H9 (cell line): ENCODE measurements at regions not wholly inside any gene's neighbourhood (a gene's known extent, or its start where the extent isn't known, plus 50 kb on each side); places are given as distances from the start of the nearest gene placed in this dataset.

Experiments used
- DNase-seq: peaks from one replicate; pipeline ENCODE4 v3.0.0-alpha.2; 2017
- H2AFZ ChIP-seq: one replicate; pipeline ENCODE4 v1.6.1; 2013; ENCODE audit warnings: mild to moderate bottlenecking, low read length, control low read depth, moderate library complexity
- H2AK5ac ChIP-seq: 2 replicates; pipeline ENCODE4 v1.6.1; 2013; ENCODE audit warnings: low read length, control low read depth, mixed read lengths; ENCODE audit not compliant: insufficient read length
- H2BK120ac ChIP-seq: one replicate; pipeline ENCODE4 v1.6.1; 2013; ENCODE audit warnings: low read depth, mild to moderate bottlenecking, low read length, control low read depth, inconsistent platforms; ENCODE audit not compliant: poor library complexity, severe bottlenecking
- H2BK12ac ChIP-seq: 2 replicates; pipeline ENCODE4 v1.6.1; 2013; ENCODE audit warnings: low read length, control low read depth, mixed read lengths, low read depth; ENCODE audit not compliant: insufficient read length
- H2BK15ac ChIP-seq: 2 replicates; pipeline ENCODE4 v1.6.1; 2013; ENCODE audit warnings: low read depth, low read length, control low read depth
- H2BK20ac ChIP-seq: one replicate; pipeline ENCODE4 v1.6.1; 2013; ENCODE audit warnings: low read depth, mild to moderate bottlenecking, low read length, control low read depth, inconsistent platforms; ENCODE audit not compliant: poor library complexity, severe bottlenecking
- H2BK5ac ChIP-seq: 2 replicates; pipeline ENCODE4 v1.6.1; 2013; ENCODE audit warnings: low read length, control low read depth, mixed read lengths; ENCODE audit not compliant: insufficient read length
- H3K14ac ChIP-seq: 2 replicates; pipeline ENCODE4 v1.6.1; 2013; ENCODE audit warnings: low read length, control low read depth; ENCODE audit not compliant: insufficient read depth
- H3K18ac ChIP-seq: 2 replicates; pipeline ENCODE4 v1.6.1; 2013; ENCODE audit warnings: low read depth, mild to moderate bottlenecking, mixed read lengths, low read length, control low read depth; ENCODE audit not compliant: insufficient read length
- H3K23ac ChIP-seq: 2 replicates; pipeline ENCODE4 v1.6.1; 2013; ENCODE audit warnings: low read length, control low read depth, mixed read lengths, low read depth; ENCODE audit not compliant: insufficient read length
- H3K23me2 ChIP-seq: 2 replicates; pipeline ENCODE4 v1.6.1; 2013; ENCODE audit warnings: low read depth, mild to moderate bottlenecking, mixed read lengths, low read length, control low read depth; ENCODE audit not compliant: insufficient read length, poor library complexity, severe bottlenecking
- H3K27ac ChIP-seq: 2 replicates; pipeline ENCODE4 v1.5.1; 2013; ENCODE audit warnings: low read length, control low read depth, mixed read lengths, low read depth; ENCODE audit not compliant: insufficient read length
- H3K27me3 ChIP-seq: 2 replicates; pipeline ENCODE4 v1.6.1; 2013; ENCODE audit warnings: low read length, control low read depth, inconsistent platforms; ENCODE audit not compliant: insufficient read depth
- H3K4ac ChIP-seq: 2 replicates; pipeline ENCODE4 v1.6.1; 2013; ENCODE audit warnings: low read depth, mild to moderate bottlenecking, control low read depth, inconsistent platforms, low read length, moderate library complexity
- H3K4me1 ChIP-seq: 2 replicates; pipeline ENCODE4 v1.6.1; 2013; ENCODE audit warnings: low read length, control low read depth, inconsistent platforms; ENCODE audit not compliant: insufficient read depth
- H3K4me2 ChIP-seq: 2 replicates; pipeline ENCODE4 v1.6.1; 2013; ENCODE audit warnings: low read length, control low read depth, mixed read lengths; ENCODE audit not compliant: insufficient read length, insufficient read depth
- H3K56ac ChIP-seq: 2 replicates; pipeline ENCODE4 v1.6.1; 2013; ENCODE audit warnings: low read depth, mild to moderate bottlenecking, mixed read lengths, low read length, control low read depth; ENCODE audit not compliant: insufficient read length
- H3K79me1 ChIP-seq: 2 replicates; pipeline ENCODE4 v1.6.1; 2013; ENCODE audit warnings: low read depth, mild to moderate bottlenecking, moderate library complexity, low read length, control low read depth, inconsistent platforms; ENCODE audit not compliant: insufficient read depth, poor library complexity, severe bottlenecking
- H3K79me2 ChIP-seq: 2 replicates; pipeline ENCODE4 v1.6.1; 2013; ENCODE audit warnings: low read length, control low read depth, inconsistent platforms; ENCODE audit not compliant: insufficient read depth
- H3K9ac ChIP-seq: 2 replicates; pipeline ENCODE4 v1.6.1; 2013; ENCODE audit warnings: low read length, control low read depth, mixed read lengths; ENCODE audit not compliant: insufficient read length; ENCODE audit errors: extremely low read depth
- H3K9me3 ChIP-seq: one replicate; pipeline ENCODE4 v1.6.1; 2013; ENCODE audit warnings: low read depth, low read length, inconsistent platforms; ENCODE audit not compliant: control insufficient read depth
- H3T11ph ChIP-seq: one replicate; pipeline ENCODE4 v1.6.1; 2013; ENCODE audit warnings: mild to moderate bottlenecking, low read length, control low read depth, inconsistent platforms
- H4K20me1 ChIP-seq: one replicate; pipeline ENCODE4 v1.6.1; 2013; ENCODE audit not compliant: control insufficient read depth, insufficient read length, insufficient read depth
- H4K5ac ChIP-seq: 2 replicates; pipeline ENCODE4 v1.6.1; 2013; ENCODE audit warnings: low read depth, mild to moderate bottlenecking, mixed read lengths, low read length, control low read depth; ENCODE audit not compliant: insufficient read length
- H4K8ac ChIP-seq: replicated peaks from 2 replicates; pipeline ENCODE4 v1.6.1; 2013; ENCODE audit warnings: low read length, control low read depth, mixed read lengths, low read depth; ENCODE audit not compliant: insufficient read length
- H4K91ac ChIP-seq: 2 replicates; pipeline ENCODE4 v1.6.1; 2013; ENCODE audit warnings: low read depth, mild to moderate bottlenecking, moderate library complexity, mixed read lengths, low read length, control low read depth; ENCODE audit not compliant: insufficient read length
- H3K27ac Mint-ChIP-seq, 3 experiments: 2 replicates in 2 of 3; 3 replicates in 1 of 3; pipeline ENCODE4 v1.8.0; 2020 to 2021; ENCODE audit warnings: mixed read lengths in 3 of 3, mild to moderate bottlenecking in 1 of 3, moderate library complexity in 1 of 3
- H3K27me3 Mint-ChIP-seq: 2 replicates; pipeline ENCODE4 v1.8.0; 2021; ENCODE audit warnings: low read depth, mild to moderate bottlenecking, moderate library complexity, mixed read lengths
- H3K36me3 Mint-ChIP-seq, 3 experiments: 2 replicates in 2 of 3; 3 replicates in 1 of 3; pipeline ENCODE4 v1.8.0; 2020 to 2021; ENCODE audit warnings: low read depth in 3 of 3, mixed read lengths in 3 of 3; ENCODE audit not compliant: insufficient read depth in 1 of 3
- H3K4me1 Mint-ChIP-seq, 2 experiments: 2 replicates each; pipeline ENCODE4 v1.8.0; 2020; ENCODE audit warnings: mixed read lengths in 2 of 2
- H3K4me3 Mint-ChIP-seq, 2 experiments: 2 replicates in 1 of 2; 3 replicates in 1 of 2; pipeline ENCODE4 v1.8.0; 2020 to 2021; ENCODE audit warnings: mild to moderate bottlenecking in 2 of 2, mixed read lengths in 2 of 2, moderate library complexity in 1 of 2
- H3K9me3 Mint-ChIP-seq, 2 experiments: 2 replicates in 1 of 2; 3 replicates in 1 of 2; pipeline ENCODE4 v1.8.0; 2020; ENCODE audit warnings: mild to moderate bottlenecking in 2 of 2, mixed read lengths in 2 of 2, moderate library complexity in 1 of 2
- WGBS: extraction: QIAGEN DNeasy Blood & Tissue Kit; methylation state at CpG from one replicate; pipeline ENCODE4 v1.1.7; 2013; ENCODE audit warnings: missing lambda C conversion rate, low lambda C conversion rate, mixed read lengths; ENCODE audit not compliant: insufficient read length; ENCODE audit errors: extremely low coverage; 5-methylcytosine and 5-hydroxymethylcytosine counted together
- TF ChIP-seq, protein P1 (sequence below): fragments of 200-600 bp; sonication (generic); conservative IDR thresholded peaks from 3 replicates; pipeline ENCODE4 v1.8.0; 2021; ENCODE audit warnings: antibody characterized with exemption, mild to moderate bottlenecking

DNA sequence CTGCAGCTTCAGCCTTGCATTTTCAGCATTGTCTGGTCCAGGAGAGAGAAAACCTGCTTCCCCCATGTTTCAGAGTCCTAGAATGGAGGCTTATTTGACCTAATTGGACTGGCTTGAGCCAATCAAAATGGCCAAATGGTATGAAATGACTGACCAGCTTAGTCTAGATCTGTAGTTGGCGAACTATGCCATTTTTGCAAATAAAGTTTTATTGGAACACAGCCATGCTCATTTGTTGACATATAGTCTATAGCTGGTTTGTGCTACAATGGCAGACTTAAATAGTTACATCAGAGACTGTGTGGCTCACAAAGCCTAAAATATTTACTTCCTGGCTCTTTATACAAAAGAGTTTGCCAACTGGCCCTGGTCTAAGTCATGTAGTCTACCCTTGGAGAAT is 180.8 kb downstream of the HS3ST3B1 start:
- no CpG with 5 or more reads among the region's 1 CpG for WGBS
- H2BK12ac ChIP-seq: no peak overlapping the region
- no peak overlapping the region for H3K27ac ChIP-seq
- no peak for DNase-seq
- H3K9me3 Mint-ChIP-seq: peaks cover 0 to 4% of the 10 kb centered on the region in 2 experiments; a peak in 2 of 5 replicates
- H3K4me1 Mint-ChIP-seq: peaks cover 13 to 15% of the 10 kb centered on the region in 2 experiments
- no peaks in the 10 kb centered on the region for H3K23me2 ChIP-seq
- H3K9ac ChIP-seq: no peak overlapping the region
- H3K4ac ChIP-seq: no peak overlapping the region
- H3K4me1 ChIP-seq: no peaks in the 10 kb centered on the region
- H3K27ac Mint-ChIP-seq: no peak overlapping the region
- no peak overlapping the region for H4K8ac ChIP-seq
- H3K79me1 ChIP-seq: no peaks in the 10 kb centered on the region
- no peak overlapping the region for H3K4me2 ChIP-seq
- H2BK120ac ChIP-seq: no peak overlapping the region
- no peak overlapping the region for H2AK5ac ChIP-seq
- H3K27me3 Mint-ChIP-seq: 0 out of 2 replicates have a peak, but pooled peaks cover 1% of the 10 kb centered on the region
- H3K27me3 ChIP-seq: no peaks in the 10 kb centered on the region; the same call in 1 of the 2 replicates
- no peaks in the 10 kb centered on the region for H3K9me3 ChIP-seq
- no peak overlapping the region for H3K23ac ChIP-seq
- no peak overlapping the region for H2AFZ ChIP-seq
- H4K20me1 ChIP-seq: no peaks in the 10 kb centered on the region
- H3K18ac ChIP-seq: no peak overlapping the region
- TF ChIP-seq, protein P1, sequence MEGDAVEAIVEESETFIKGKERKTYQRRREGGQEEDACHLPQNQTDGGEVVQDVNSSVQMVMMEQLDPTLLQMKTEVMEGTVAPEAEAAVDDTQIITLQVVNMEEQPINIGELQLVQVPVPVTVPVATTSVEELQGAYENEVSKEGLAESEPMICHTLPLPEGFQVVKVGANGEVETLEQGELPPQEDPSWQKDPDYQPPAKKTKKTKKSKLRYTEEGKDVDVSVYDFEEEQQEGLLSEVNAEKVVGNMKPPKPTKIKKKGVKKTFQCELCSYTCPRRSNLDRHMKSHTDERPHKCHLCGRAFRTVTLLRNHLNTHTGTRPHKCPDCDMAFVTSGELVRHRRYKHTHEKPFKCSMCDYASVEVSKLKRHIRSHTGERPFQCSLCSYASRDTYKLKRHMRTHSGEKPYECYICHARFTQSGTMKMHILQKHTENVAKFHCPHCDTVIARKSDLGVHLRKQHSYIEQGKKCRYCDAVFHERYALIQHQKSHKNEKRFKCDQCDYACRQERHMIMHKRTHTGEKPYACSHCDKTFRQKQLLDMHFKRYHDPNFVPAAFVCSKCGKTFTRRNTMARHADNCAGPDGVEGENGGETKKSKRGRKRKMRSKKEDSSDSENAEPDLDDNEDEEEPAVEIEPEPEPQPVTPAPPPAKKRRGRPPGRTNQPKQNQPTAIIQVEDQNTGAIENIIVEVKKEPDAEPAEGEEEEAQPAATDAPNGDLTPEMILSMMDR: no peak
- no peak overlapping the region for H3K56ac ChIP-seq
- no peak overlapping the region for H3K14ac ChIP-seq
- peaks cover 0 to 4% (median 0%) of the 10 kb centered on the region in 3 experiments; a peak in 3 of 7 replicates for H3K36me3 Mint-ChIP-seq
- no peak overlapping the region for H4K5ac ChIP-seq
- H3K4me3 Mint-ChIP-seq: no peak overlapping the region
- no peak overlapping the region for H2BK20ac ChIP-seq
- no peak overlapping the region for H2BK15ac ChIP-seq
- no peak overlapping the region for H2BK5ac ChIP-seq
- no peak overlapping the region for H3T11ph ChIP-seq
- no peak overlapping the region for H4K91ac ChIP-seq
- no peaks in the 10 kb centered on the region for H3K79me2 ChIP-seq
